Type B pancreatic cell (in vitro differentiated cells): ENCODE measurements at regions not wholly inside any gene's neighbourhood (a gene's known extent, or its start where the extent isn't known, plus 50 kb on each side); places are given as distances from the start of the nearest gene placed in this dataset.

Source experiments
- DNase-seq: peaks from one replicate; pipeline ENCODE4 v3.0.0; 2021; ENCODE audit warnings: mixed read lengths; ENCODE audit not compliant: unreplicated experiment; ENCODE audit errors: extremely low spot score
- H3K27ac Mint-ChIP-seq: 2 replicates; pipeline ENCODE4 v1.8.0; 2021; ENCODE audit warnings: mild to moderate bottlenecking, mixed read lengths
- H3K27me3 Mint-ChIP-seq: 2 replicates; pipeline ENCODE4 v1.8.0; 2021; ENCODE audit warnings: mixed read lengths
- H3K36me3 Mint-ChIP-seq: 2 replicates; pipeline ENCODE4 v1.8.0; 2021; ENCODE audit warnings: mixed read lengths
- H3K4me1 Mint-ChIP-seq: one replicate; pipeline ENCODE4 v1.8.0; 2021; ENCODE audit warnings: mixed read lengths; ENCODE audit not compliant: unreplicated experiment
- H3K4me3 Mint-ChIP-seq: 2 replicates; pipeline ENCODE4 v1.8.0; 2021; ENCODE audit warnings: mild to moderate bottlenecking, mixed read lengths
- H3K9me3 Mint-ChIP-seq: 2 replicates; pipeline ENCODE4 v1.8.0; 2021; ENCODE audit warnings: mixed read lengths
- TF ChIP-seq, protein P1 (sequence below): fragments of 200-600 bp; sonication (generic); conservative IDR thresholded peaks from 2 replicates; pipeline ENCODE4 v1.5.0; 2021; ENCODE audit warnings: antibody characterized with exemption, mild to moderate bottlenecking

DNA sequence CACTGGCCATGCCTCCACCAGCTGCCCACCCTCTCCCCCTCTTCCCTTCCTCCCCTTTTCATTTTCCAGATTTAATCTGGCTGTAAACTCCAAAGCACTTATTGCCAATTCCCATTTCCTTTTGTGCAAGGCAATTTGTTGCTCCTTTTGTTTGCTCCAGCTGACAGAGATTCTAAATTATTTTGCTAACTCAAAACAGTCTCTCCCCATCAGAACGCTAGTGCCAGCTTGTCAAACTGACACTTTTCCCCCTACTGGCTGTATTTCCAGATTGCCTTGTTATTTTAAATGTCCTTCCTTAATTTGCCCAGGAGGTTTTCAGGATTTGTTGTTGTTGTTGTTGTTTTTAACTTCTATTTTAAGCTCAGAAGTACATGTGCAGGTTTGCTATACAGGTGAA lies 57.0 kb upstream of the PAK1 start:
- no peaks in the 10 kb centered on the region for H3K9me3 Mint-ChIP-seq
- no peak for DNase-seq
- H3K27me3 Mint-ChIP-seq, result no peaks in the 10 kb centered on the region
- TF ChIP-seq, protein P1, sequence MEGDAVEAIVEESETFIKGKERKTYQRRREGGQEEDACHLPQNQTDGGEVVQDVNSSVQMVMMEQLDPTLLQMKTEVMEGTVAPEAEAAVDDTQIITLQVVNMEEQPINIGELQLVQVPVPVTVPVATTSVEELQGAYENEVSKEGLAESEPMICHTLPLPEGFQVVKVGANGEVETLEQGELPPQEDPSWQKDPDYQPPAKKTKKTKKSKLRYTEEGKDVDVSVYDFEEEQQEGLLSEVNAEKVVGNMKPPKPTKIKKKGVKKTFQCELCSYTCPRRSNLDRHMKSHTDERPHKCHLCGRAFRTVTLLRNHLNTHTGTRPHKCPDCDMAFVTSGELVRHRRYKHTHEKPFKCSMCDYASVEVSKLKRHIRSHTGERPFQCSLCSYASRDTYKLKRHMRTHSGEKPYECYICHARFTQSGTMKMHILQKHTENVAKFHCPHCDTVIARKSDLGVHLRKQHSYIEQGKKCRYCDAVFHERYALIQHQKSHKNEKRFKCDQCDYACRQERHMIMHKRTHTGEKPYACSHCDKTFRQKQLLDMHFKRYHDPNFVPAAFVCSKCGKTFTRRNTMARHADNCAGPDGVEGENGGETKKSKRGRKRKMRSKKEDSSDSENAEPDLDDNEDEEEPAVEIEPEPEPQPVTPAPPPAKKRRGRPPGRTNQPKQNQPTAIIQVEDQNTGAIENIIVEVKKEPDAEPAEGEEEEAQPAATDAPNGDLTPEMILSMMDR, result peak; percentile 31
- no peak overlapping the region for H3K4me3 Mint-ChIP-seq
- no peak overlapping the region for H3K27ac Mint-ChIP-seq
- no peaks in the 10 kb centered on the region for H3K4me1 Mint-ChIP-seq
- no peaks in the 10 kb centered on the region for H3K36me3 Mint-ChIP-seq

DNA sequence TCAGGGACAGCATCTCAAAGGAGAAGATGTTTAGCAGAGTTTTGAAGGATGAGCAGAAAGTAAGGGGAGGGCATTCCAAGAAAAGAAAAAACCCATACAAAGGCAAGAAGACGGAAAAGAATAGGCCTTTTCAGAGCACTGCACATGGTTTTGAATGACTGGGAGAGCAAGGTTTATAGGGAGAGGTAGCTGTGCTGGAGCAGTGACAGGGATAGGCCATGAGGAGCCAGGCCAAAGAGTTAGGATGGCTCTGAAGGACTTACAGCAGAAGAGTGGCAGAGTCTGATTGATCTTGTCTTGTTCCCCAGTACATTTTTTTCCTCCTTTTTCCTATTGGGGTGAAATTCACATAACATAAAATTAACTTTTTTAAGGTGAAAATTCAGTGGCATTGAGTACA lies 55.8 kb upstream of the PAK1 start:
- Mint-ChIP-seq H3K27ac (no peak overlapping the region), H3K36me3 (no peaks in the 10 kb centered on the region), H3K4me1 (no peaks in the 10 kb centered on the region), H3K4me3 (no peak overlapping the region), H3K9me3 (no peaks in the 10 kb centered on the region), H3K27me3 (no peaks in the 10 kb centered on the region)
- DNase-seq, result no peak
- TF ChIP-seq, protein P1, result no peak

DNA sequence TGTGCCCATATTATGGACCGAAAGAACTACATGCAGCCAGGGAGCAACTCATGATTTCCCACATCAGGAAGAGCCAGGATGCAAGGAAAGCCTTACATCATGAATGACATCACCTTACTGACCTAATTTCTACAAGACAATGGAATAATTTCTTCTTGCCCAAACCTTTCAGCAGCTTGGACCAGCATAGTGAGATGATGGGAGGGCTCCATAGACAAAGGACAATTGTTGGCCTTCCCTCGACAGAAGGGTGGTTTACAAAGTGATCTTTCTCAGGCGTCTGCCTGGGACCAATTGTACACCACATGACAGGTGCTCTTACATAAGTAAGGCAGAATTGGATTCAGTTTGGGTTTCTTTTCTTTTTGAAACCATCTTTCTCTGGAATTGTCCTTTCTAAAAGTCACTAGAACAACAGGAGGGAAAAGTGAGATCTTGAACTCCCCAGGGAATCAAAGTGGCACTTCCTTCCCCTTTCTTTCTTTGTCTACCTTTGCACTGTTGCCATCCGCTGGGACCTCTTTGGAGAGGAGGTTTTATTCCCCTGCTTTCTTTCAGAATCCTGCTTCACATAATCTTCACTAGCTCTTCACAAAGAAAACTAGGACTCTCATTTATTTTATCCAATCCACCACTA lies 51.7 kb upstream of the PAK1 start:
- no peak overlapping the region for H3K4me3 Mint-ChIP-seq

DNA sequence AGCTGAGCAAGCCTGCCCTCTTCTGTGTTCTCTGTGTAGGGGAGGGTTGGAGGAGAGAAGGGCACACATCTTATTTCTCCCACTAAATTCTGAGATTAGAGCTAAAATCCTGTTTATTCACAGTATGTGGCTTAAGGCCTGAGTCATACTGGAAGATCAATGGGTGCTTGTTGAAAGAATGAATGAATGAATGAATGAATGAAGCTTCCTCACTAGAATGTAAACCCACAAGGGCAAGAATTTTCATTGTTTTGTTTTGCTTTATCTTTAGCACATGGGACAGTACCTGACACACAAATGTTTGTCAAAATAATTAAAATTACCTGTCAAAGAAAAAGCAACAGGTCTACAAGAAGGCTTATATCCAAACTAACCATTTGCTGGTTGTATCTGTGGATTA lies 50.6 kb upstream of the PAK1 start:
- Mint-ChIP-seq H3K4me1 (no peaks in the 10 kb centered on the region), H3K27ac (no peak overlapping the region), H3K36me3 (no peaks in the 10 kb centered on the region), H3K9me3 (no peaks in the 10 kb centered on the region), H3K4me3 (no peak overlapping the region), H3K27me3 (no peaks in the 10 kb centered on the region)
- no peak for DNase-seq
- TF ChIP-seq, protein P1, result no peak

More for the DNA sequence above, 51.7 kb upstream of the PAK1 start:
- Mint-ChIP-seq H3K27me3 (no peaks in the 10 kb centered on the region), H3K9me3 (no peaks in the 10 kb centered on the region), H3K27ac (no peak overlapping the region), H3K4me1 (no peaks in the 10 kb centered on the region), H3K36me3 (no peaks in the 10 kb centered on the region)
- no peak for DNase-seq
- TF ChIP-seq, protein P1, result no peak

DNA sequence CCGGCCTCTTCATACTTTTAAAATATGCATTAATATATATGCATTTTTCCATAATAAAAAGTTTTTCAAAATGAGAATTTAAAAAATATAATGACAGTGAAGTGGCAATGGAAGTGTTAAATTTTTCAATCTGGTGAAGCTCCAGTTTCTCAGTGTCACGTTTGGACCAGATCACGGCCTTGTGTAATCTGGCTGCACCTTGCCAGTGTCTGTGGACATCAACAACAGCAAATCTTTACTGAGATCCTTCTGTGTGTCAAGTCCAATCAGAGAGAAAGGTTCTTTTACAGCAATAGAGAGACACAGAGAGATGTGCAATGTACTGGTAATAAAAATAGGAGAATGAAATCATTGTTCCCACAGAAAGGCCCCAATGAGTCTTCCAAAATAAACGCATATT lies 49.8 kb upstream of the PAK1 start:
- no peak for DNase-seq
- Mint-ChIP-seq H3K4me3 (no peak overlapping the region), H3K27ac (no peak overlapping the region), H3K4me1 (no peaks in the 10 kb centered on the region), H3K9me3 (no peaks in the 10 kb centered on the region), H3K27me3 (no peaks in the 10 kb centered on the region), H3K36me3 (no peaks in the 10 kb centered on the region)
- TF ChIP-seq, protein P1, result no peak
